HCT116 (cell line): ENCODE measurements at regions not wholly inside any gene's neighbourhood (a gene's known extent, or its start where the extent isn't known, plus 50 kb on each side); places are given as distances from the start of the nearest gene placed in this dataset.

Source experiments
- ATAC-seq: fragments of 200-7000 bp; cut with Tn5 transposase; 2 replicates; pipeline ENCODE4 v1.9.1; 2020; ENCODE audit warnings: mild to moderate bottlenecking, moderate library complexity
- BruUV-seq: library from RNA; stranded (reverse); fragments of 400-500 nt; replicated peaks from 2 replicates; lab custom pipeline; 2021; lab: Mats Ljungman, UMichigan
- CTCF ChIA-PET: fragments of 300-600 bp; sonication (Branson Sonifier 250); formaldehyde crosslinking; loops from one replicate; lab custom pipeline; 2021; ENCODE audit warnings: antibody characterized with exemption; lab: Charles Lee
- POLR2A ChIA-PET: fragments of 300-600, 350-600 bp; sonication (Branson Sonifier 250); formaldehyde crosslinking; loops from one replicate; lab custom pipeline; 2021; ENCODE audit warnings: antibody characterized with exemption; lab: Charles Lee
- RAD21 ChIA-PET, 2 experiments: fragments of 300-600 bp; sonication (Branson Sonifier 250); formaldehyde crosslinking; loops; one replicate each; lab custom pipeline; 2023; ENCODE audit warnings: low total read pairs in 2 of 2; ENCODE audit not compliant: uncharacterized antibody in 2 of 2, unreplicated experiment in 2 of 2, low non-redundant PET in 1 of 2; lab: Charles Lee
- DNase-seq: peaks from one replicate; pipeline ENCODE4 v3.0.0-alpha.2; 2010; ENCODE audit warnings: low read depth, low spot score
- H2AFZ ChIP-seq: fragments of 200-600 bp; shearing (Covaris generic), sonication (generic); 2 replicates; pipeline ENCODE4 v1.6.1; 2017; ENCODE audit warnings: low read depth, mixed run types, mixed read lengths, antibody characterized with exemption, low read length; ENCODE audit not compliant: poor library complexity, severe bottlenecking
- H3K27ac ChIP-seq: 2 replicates; pipeline ENCODE4 v1.5.1; 2012; ENCODE audit warnings: low read depth, low read length
- H3K27me3 ChIP-seq: fragments of 200-600 bp; sonication (generic); 2 replicates; pipeline ENCODE4 v1.6.1; 2016; ENCODE audit warnings: mixed run types, low read length, mixed read lengths; ENCODE audit not compliant: insufficient read depth
- H3K36me3 ChIP-seq, 2 experiments: fragments of 200-500 bp in 1 of 2; fragments of 200-600 bp in 1 of 2; sonication (Bioruptor generic) in 1 of 2; sonication (generic) in 1 of 2; 2 replicates each; pipeline versions ENCODE4 v1.5.1 to v1.6.1; 2014 to 2016; ENCODE audit warnings: low read length in 2 of 2, inconsistent platforms in 1 of 2, mixed read lengths in 1 of 2, mixed run types in 1 of 2; ENCODE audit not compliant: insufficient read depth in 2 of 2, control insufficient read depth in 1 of 2
- H3K4me1 ChIP-seq, 2 experiments: fragments of 200-600 bp in 1 of 2; sonication (generic) in 1 of 2; 2 replicates each; pipeline versions ENCODE4 v1.5.1 to v1.6.1; 2012 to 2017; ENCODE audit warnings: low read length in 2 of 2, inconsistent platforms in 1 of 2, mild to moderate bottlenecking in 1 of 2, mixed read lengths in 1 of 2, mixed run types in 1 of 2, moderate library complexity in 1 of 2; ENCODE audit not compliant: insufficient read depth in 2 of 2, control insufficient read depth in 1 of 2
- H3K4me2 ChIP-seq: fragments of 200-600 bp; sonication (generic); 2 replicates; pipeline ENCODE4 v1.6.1; 2017; ENCODE audit warnings: mixed run types, low read length, mixed read lengths
- H3K4me3 ChIP-seq, 2 experiments: fragments of 200-600 bp in 1 of 2; sonication (generic) in 1 of 2; replicated peaks in 1 of 2; 2 replicates each; pipeline ENCODE4 v1.5.1; 2011 to 2016; ENCODE audit warnings: low read length in 2 of 2, control low read depth in 1 of 2, low read depth in 1 of 2, mild to moderate bottlenecking in 1 of 2, mixed read lengths in 1 of 2, mixed run types in 1 of 2
- H3K79me2 ChIP-seq: fragments of 200-600 bp; sonication (generic); 2 replicates; pipeline ENCODE4 v1.6.1; 2017; ENCODE audit warnings: mild to moderate bottlenecking, mixed run types, low read length, moderate library complexity, mixed read lengths; ENCODE audit not compliant: insufficient read depth
- H3K9ac ChIP-seq: fragments of 200-600 bp; sonication (generic); 2 replicates; pipeline ENCODE4 v1.6.1; 2016; ENCODE audit warnings: low read length, mixed read lengths
- H3K9me2 ChIP-seq: fragments of 200-600 bp; sonication (generic), shearing (Covaris generic); 2 replicates; pipeline ENCODE4 v1.6.1; 2017; ENCODE audit warnings: mixed run types, mild to moderate bottlenecking, moderate library complexity; ENCODE audit not compliant: insufficient read depth
- H3K9me3 ChIP-seq, 2 experiments: fragments of 200-500 bp in 1 of 2; fragments of 200-600 bp in 1 of 2; sonication (Bioruptor generic) in 1 of 2; sonication (generic) in 1 of 2; 2 replicates each; pipeline ENCODE4 v1.6.1; 2014 to 2017; ENCODE audit warnings: low read length in 2 of 2, mixed read lengths in 2 of 2, inconsistent platforms in 1 of 2, low read depth in 1 of 2, mild to moderate bottlenecking in 1 of 2, mixed run types in 1 of 2, moderate library complexity in 1 of 2; ENCODE audit not compliant: control insufficient read depth in 1 of 2, insufficient read depth in 1 of 2
- H4K20me1 ChIP-seq: fragments of 200-600 bp; sonication (generic), shearing (Covaris generic); 2 replicates; pipeline ENCODE4 v1.6.1; 2017; ENCODE audit warnings: mixed run types, mild to moderate bottlenecking, moderate library complexity; ENCODE audit not compliant: insufficient read depth
- CBX3 ChIP-seq: IDR thresholded peaks from 2 replicates; pipeline ENCODE4 v1.6.1; 2012; ENCODE audit warnings: low read depth
- EGR1 ChIP-seq: IDR thresholded peaks from 2 replicates; pipeline ENCODE4 v1.6.1; 2012; ENCODE audit warnings: low read depth
- ELF1 ChIP-seq: IDR thresholded peaks from 2 replicates; pipeline ENCODE4 v1.6.1; 2012; ENCODE audit warnings: low read depth, borderline replicate concordance
- EZH2phosphoT487 ChIP-seq: fragments of 200-600 bp; IDR thresholded peaks from 2 replicates; pipeline ENCODE4 v1.6.1; 2018; ENCODE audit warnings: antibody characterized with exemption, borderline replicate concordance
- JUND ChIP-seq: IDR thresholded peaks from 2 replicates; pipeline ENCODE4 v1.6.1; 2012
- MAX ChIP-seq: IDR thresholded peaks from 2 replicates; pipeline ENCODE4 v1.6.1; 2012
- POLR2AphosphoS5 ChIP-seq: IDR thresholded peaks from 2 replicates; pipeline ENCODE4 v1.6.1; 2011; ENCODE audit warnings: mild to moderate bottlenecking, low read depth, low read length, moderate library complexity
- RAD21 ChIP-seq: IDR thresholded peaks from 2 replicates; pipeline ENCODE4 v1.6.1; 2012; ENCODE audit warnings: low read depth, mild to moderate bottlenecking
- REST ChIP-seq: IDR thresholded peaks from 2 replicates; pipeline ENCODE4 v1.6.1; 2012; ENCODE audit warnings: low read depth
- SRF ChIP-seq: IDR thresholded peaks from 2 replicates; pipeline ENCODE4 v1.6.1; 2012; ENCODE audit warnings: low read depth
- YY1 ChIP-seq: IDR thresholded peaks from 2 replicates; pipeline ENCODE4 v1.6.1; 2011; ENCODE audit warnings: low read length, low read depth, moderate library complexity, mild to moderate bottlenecking; ENCODE audit not compliant: insufficient replicate concordance; ENCODE audit errors: extremely low read depth
- ZNF274 ChIP-seq: fragments of 200-500 bp; sonication (Bioruptor generic); IDR thresholded peaks from 2 replicates; pipeline ENCODE4 v1.6.1; 2014; ENCODE audit warnings: mild to moderate bottlenecking, low read depth, low read length, inconsistent platforms
- intact Hi-C: fragments of 100-400 bp; cut with micrococcal nuclease; formaldehyde crosslinking; loops from 2 replicates; pipeline ENCODE4 v1.10.0; 2022

- intact Hi-C loops: no loop called here
- no peak for ATAC-seq
- no peak overlapping the region for H3K4me3 ChIP-seq
- no peak for DNase-seq
- no peaks in the 10 kb centered on the region for H3K4me1 ChIP-seq
- no peak overlapping the region for H3K27ac ChIP-seq
- no peaks in the 10 kb centered on the region for H3K27me3 ChIP-seq
- no peak overlapping the region for H3K4me2 ChIP-seq
- H2AFZ ChIP-seq: no peak overlapping the region
- RAD21 ChIA-PET: no interaction called here
- H3K9me2 ChIP-seq: no peaks in the 10 kb centered on the region
- H3K79me2 ChIP-seq: no peaks in the 10 kb centered on the region
- CTCF ChIA-PET: no interaction called here
- no peaks in the 10 kb centered on the region for H3K36me3 ChIP-seq
- TF ChIP-seq EGR1 (no peak), RAD21 (no peak), JUND (no peak), CBX3 (no peak), REST (no peak), YY1 (no peak)
- peaks cover 6 to 9% of the 10 kb centered on the region in 2 experiments; a peak in 2 of 4 replicates for H3K9me3 ChIP-seq
- POLR2A ChIA-PET: no interaction called here
- no peak overlapping the region for H3K9ac ChIP-seq
- BruUV-seq: no TSS peak
- no peaks in the 10 kb centered on the region for H4K20me1 ChIP-seq
These were observed 701.4 kb downstream of the TMEM121 start for GRCh38 chr14:106227793-106228192.

- no peak overlapping the region for H3K4me3 ChIP-seq
- ChIA-PET POLR2A (no interaction called here), RAD21 (no interaction called here), CTCF (no interaction called here)
- no TSS peak for BruUV-seq
- H3K9ac ChIP-seq: no peak overlapping the region
- no peaks in the 10 kb centered on the region for H3K36me3 ChIP-seq
- H3K9me2 ChIP-seq: no peaks in the 10 kb centered on the region
- ATAC-seq (no peak), DNase-seq (no peak)
- H3K27ac ChIP-seq: no peak overlapping the region
- H3K79me2 ChIP-seq: no peaks in the 10 kb centered on the region
- intact Hi-C loops: no loop called here
- H4K20me1 ChIP-seq: no peaks in the 10 kb centered on the region
- peaks cover 6 to 9% of the 10 kb centered on the region in 2 experiments; a peak in 2 of 4 replicates for H3K9me3 ChIP-seq
- H3K4me2 ChIP-seq: no peak overlapping the region
- TF ChIP-seq CBX3 (no peak), MAX (no peak), EZH2phosphoT487 (no peak), RAD21 (no peak), SRF (no peak), ELF1 (no peak), POLR2AphosphoS5 (no peak), ZNF274 (no peak)
- H2AFZ ChIP-seq: no peak overlapping the region
- no peaks in the 10 kb centered on the region for H3K27me3 ChIP-seq
- no peaks in the 10 kb centered on the region for H3K4me1 ChIP-seq
These were observed 702.3 kb downstream of the TMEM121 start for GRCh38 chr14:106228541-106229158.
